ENCODE measurements at regions not wholly inside any gene's neighbourhood (a gene's known extent, or its start where the extent isn't known, plus 50 kb on each side); places are given as distances from the start of the nearest gene placed in this dataset.

GRCh38 chr16:72357910-72358309, 186.0 kb upstream of the PMFBP1 start:
- DNase-seq (ENCODE audit: extremely low spot score in 2 of 2), result no peak
- Histone ChIP-seq H3K27me3 (no peaks in the 10 kb centered on the region), H3K27ac (no peak overlapping the region), H3K9me3 (no peaks in the 10 kb centered on the region), H3K4me3 (no peak overlapping the region), H3K36me3 (no peaks in the 10 kb centered on the region), H3K4me1 (no peaks in the 10 kb centered on the region)
- TF ChIP-seq POLR2AphosphoS5 (IDR thresholded peaks at IDR 0.05; ENCODE audit: insufficient read depth in 1 of 2, low read depth in 1 of 2) (no peak), POLR2A (IDR thresholded peaks at IDR 0.05) (no peak), CTCF (IDR thresholded peaks at IDR 0.05) (no peak)
- intact Hi-C loops (cut with DNase I), result no loop called here

- Histone ChIP-seq H3K9me3 (no peaks in the 10 kb centered on the region), H3K27ac (no peak overlapping the region), H3K36me3 (no peaks in the 10 kb centered on the region), H3K27me3 (no peaks in the 10 kb centered on the region), H3K4me1 (no peaks in the 10 kb centered on the region), H3K4me3 (no peak overlapping the region)
- DNase-seq (ENCODE audit: extremely low spot score in 2 of 2), result no peak
- intact Hi-C loops (cut with DNase I), result no loop called here
- TF ChIP-seq POLR2AphosphoS5 (IDR thresholded peaks at IDR 0.05; ENCODE audit: insufficient read depth in 1 of 2, low read depth in 1 of 2) (no peak), CTCF (IDR thresholded peaks at IDR 0.05) (no peak), POLR2A (IDR thresholded peaks at IDR 0.05) (no peak)
These were observed 183.6 kb upstream of the PMFBP1 start for GRCh38 chr16:72355561-72355960.

GRCh38 chr16:72349719-72350118, 177.8 kb upstream of the PMFBP1 start:
- no peaks in the 10 kb centered on the region for H3K27me3 ChIP-seq
- TF ChIP-seq CTCF (IDR thresholded peaks at IDR 0.05), result no peak
- TF ChIP-seq POLR2A (IDR thresholded peaks at IDR 0.05), result no peak
- no peak for TF ChIP-seq POLR2AphosphoS5 (IDR thresholded peaks at IDR 0.05; ENCODE audit: insufficient read depth in 1 of 2, low read depth in 1 of 2)
- DNase-seq (ENCODE audit: extremely low spot score in 2 of 2), result no peak
- no peak overlapping the region for H3K4me3 ChIP-seq
- no peaks in the 10 kb centered on the region for H3K9me3 ChIP-seq
- H3K4me1 ChIP-seq, result no peaks in the 10 kb centered on the region
- no peak overlapping the region for H3K27ac ChIP-seq
- intact Hi-C loops (cut with DNase I), result no loop called here
- H3K36me3 ChIP-seq, result no peaks in the 10 kb centered on the region

- Histone ChIP-seq H3K4me3 (no peak overlapping the region), H3K27ac (no peak overlapping the region), H3K36me3 (no peaks in the 10 kb centered on the region), H3K27me3 (no peaks in the 10 kb centered on the region), H3K4me1 (no peaks in the 10 kb centered on the region), H3K9me3 (peaks cover 5% of the 10 kb centered on the region)
- DNase-seq (ENCODE audit: extremely low spot score in 2 of 2), result no peak
- TF ChIP-seq POLR2A (IDR thresholded peaks at IDR 0.05) (no peak), CTCF (IDR thresholded peaks at IDR 0.05) (no peak), POLR2AphosphoS5 (IDR thresholded peaks at IDR 0.05; ENCODE audit: insufficient read depth in 1 of 2, low read depth in 1 of 2) (no peak)
- intact Hi-C loops (cut with DNase I), result no loop called here
These were observed 161.0 kb upstream of the PMFBP1 start for GRCh38 chr16:72332926-72333325.

GRCh38 chr16:72324578-72324977, 152.6 kb upstream of the PMFBP1 start:
- no peaks in the 10 kb centered on the region for H3K4me1 ChIP-seq
- intact Hi-C loops (cut with DNase I), result no loop called here
- H3K36me3 ChIP-seq, result no peaks in the 10 kb centered on the region
- no peaks in the 10 kb centered on the region for H3K27me3 ChIP-seq
- DNase-seq (ENCODE audit: extremely low spot score in 2 of 2), result no peak
- H3K27ac ChIP-seq, result no peak overlapping the region
- H3K4me3 ChIP-seq, result no peak overlapping the region
- no peaks in the 10 kb centered on the region for H3K9me3 ChIP-seq
- TF ChIP-seq POLR2AphosphoS5 (IDR thresholded peaks at IDR 0.05; ENCODE audit: insufficient read depth in 1 of 2, low read depth in 1 of 2) (no peak), POLR2A (IDR thresholded peaks at IDR 0.05) (no peak), CTCF (IDR thresholded peaks at IDR 0.05) (no peak)

Data from vagina (tissue), 2 donors.